ENCODE measurements at regions not wholly inside any gene's neighbourhood (a gene's known extent, or its start where the extent isn't known, plus 50 kb on each side); places are given as distances from the start of the nearest gene placed in this dataset.

- TF ChIP-seq CTCF (IDR thresholded peaks at IDR 0.05): no peak
- Histone ChIP-seq H3K27ac (no peak overlapping the region), H3K9me3 (no peaks in the 10 kb centered on the region), H3K4me1 (no peaks in the 10 kb centered on the region), H3K27me3 (no peaks in the 10 kb centered on the region), H3K36me3 (no peaks in the 10 kb centered on the region), H3K4me3 (no peak overlapping the region)
- DNase-seq: no peak
- intact Hi-C loops (cut with DNase I; ENCODE audit: low total_unique reads): no loop called here
These were observed 303.3 kb upstream of the TMPO start for GRCh38 chr12:98211909-98212695.

DNA sequence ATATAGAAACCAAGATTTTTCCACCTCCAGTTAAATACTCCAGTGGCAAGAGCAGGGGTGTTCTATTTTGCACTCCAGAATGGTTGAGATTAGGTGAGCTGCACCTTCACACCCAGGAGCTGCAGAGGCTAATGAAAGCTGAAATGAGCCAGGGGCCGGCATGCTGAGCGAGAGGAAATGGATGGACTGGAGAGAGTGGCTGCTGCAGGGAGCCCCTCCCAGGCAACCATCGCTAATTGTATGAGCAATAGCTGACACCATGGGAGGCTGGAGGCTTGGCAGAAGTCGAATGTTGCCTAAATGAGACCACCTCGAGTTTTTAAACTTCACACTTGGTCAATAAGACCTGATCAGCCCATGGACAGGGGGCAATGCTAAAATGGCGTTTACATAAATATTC lies 301.8 kb upstream of the TMPO start:
- no peaks in the 10 kb centered on the region for H3K4me1 ChIP-seq
- TF ChIP-seq CTCF (IDR thresholded peaks at IDR 0.05): no peak
- H3K27me3 ChIP-seq: no peaks in the 10 kb centered on the region
- H3K9me3 ChIP-seq: no peaks in the 10 kb centered on the region
- no peak overlapping the region for H3K27ac ChIP-seq
- no peaks in the 10 kb centered on the region for H3K36me3 ChIP-seq
- DNase-seq: no peak
- intact Hi-C loops (cut with DNase I; ENCODE audit: low total_unique reads): no loop called here
- no peak overlapping the region for H3K4me3 ChIP-seq

GRCh38 chr12:98217257-98217656 lies 298.1 kb upstream of the TMPO start:
- no peak for TF ChIP-seq CTCF (IDR thresholded peaks at IDR 0.05)
- Histone ChIP-seq H3K27me3 (no peaks in the 10 kb centered on the region), H3K36me3 (no peaks in the 10 kb centered on the region), H3K4me1 (no peaks in the 10 kb centered on the region), H3K27ac (no peak overlapping the region), H3K9me3 (no peaks in the 10 kb centered on the region), H3K4me3 (no peak overlapping the region)
- intact Hi-C loops (cut with DNase I; ENCODE audit: low total_unique reads): no loop called here
- DNase-seq: no peak

DNA sequence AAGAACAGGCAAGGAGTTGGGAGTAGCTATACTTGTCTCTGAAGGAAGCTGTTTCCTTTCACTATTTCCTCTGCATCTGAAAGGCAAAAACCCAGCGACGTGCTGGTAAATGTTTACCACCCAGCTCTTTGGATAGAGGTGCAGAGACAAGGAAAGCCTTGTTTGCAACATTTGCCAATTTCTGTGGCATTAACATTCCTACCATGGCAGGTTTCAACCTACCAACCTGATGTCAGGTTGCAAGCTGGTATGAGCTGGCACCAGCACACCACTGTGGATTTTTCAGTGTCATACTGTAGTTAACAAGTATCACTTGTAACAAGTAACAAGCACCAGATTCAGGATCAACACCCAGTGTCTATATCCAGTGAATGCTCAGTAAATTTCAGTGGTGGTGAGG lies 294.8 kb upstream of the TMPO start:
- Histone ChIP-seq H3K36me3 (no peaks in the 10 kb centered on the region), H3K27me3 (no peaks in the 10 kb centered on the region), H3K27ac (no peak overlapping the region), H3K4me1 (no peaks in the 10 kb centered on the region), H3K9me3 (no peaks in the 10 kb centered on the region), H3K4me3 (no peak overlapping the region)
- intact Hi-C loops (cut with DNase I; ENCODE audit: low total_unique reads): no loop called here
- no peak for TF ChIP-seq CTCF (IDR thresholded peaks at IDR 0.05)
- no peak for DNase-seq

- Histone ChIP-seq H3K4me3 (no peak overlapping the region), H3K27ac (no peak overlapping the region), H3K36me3 (no peaks in the 10 kb centered on the region), H3K4me1 (no peaks in the 10 kb centered on the region), H3K9me3 (no peaks in the 10 kb centered on the region), H3K27me3 (no peaks in the 10 kb centered on the region)
- TF ChIP-seq CTCF (IDR thresholded peaks at IDR 0.05): no peak
- DNase-seq: no peak
- intact Hi-C loops (cut with DNase I; ENCODE audit: low total_unique reads): no loop called here
These were observed 294.1 kb upstream of the TMPO start for GRCh38 chr12:98221243-98221808.

All from tibial artery (tissue), 4 donors.